Neural progenitor cell (in vitro differentiated cells): ENCODE measurements at regions not wholly inside any gene's neighbourhood (a gene's known extent, or its start where the extent isn't known, plus 50 kb on each side); places are given as distances from the start of the nearest gene placed in this dataset.

Experiments
- DNase-seq: peaks from one replicate; pipeline ENCODE4 v3.0.0-alpha.2; 2016; ENCODE audit warnings: low spot score
- H2AFZ ChIP-seq: fragments of 200-600 bp; sonication (generic); replicated peaks from 2 replicates; pipeline ENCODE4 v1.6.1; 2016; ENCODE audit warnings: antibody characterized with exemption
- H3F3A ChIP-seq: fragments of 200-600 bp; sonication (generic); 2 replicates; pipeline ENCODE4 v1.6.1; 2016; ENCODE audit warnings: antibody characterized with exemption, low read depth
- H3K27ac ChIP-seq: fragments of 200-600 bp; sonication (generic); 2 replicates; pipeline ENCODE4 v1.5.1; 2016; ENCODE audit warnings: mild to moderate bottlenecking
- H3K27me3 ChIP-seq: fragments of 200-600 bp; sonication (generic); 2 replicates; pipeline ENCODE4 v1.6.1; 2016; ENCODE audit warnings: mild to moderate bottlenecking, moderate library complexity
- H3K36me3 ChIP-seq: fragments of 200-600 bp; sonication (generic); 2 replicates; pipeline ENCODE4 v1.5.1; 2016
- H3K4me1 ChIP-seq: fragments of 200-600 bp; sonication (generic); 2 replicates; pipeline ENCODE4 v1.6.1; 2016; ENCODE audit warnings: mixed run types
- H3K4me2 ChIP-seq: fragments of 200-600 bp; sonication (generic); 2 replicates; pipeline ENCODE4 v1.6.1; 2016
- H3K4me3 ChIP-seq: fragments of 200-600 bp; sonication (generic); 2 replicates; pipeline ENCODE4 v1.5.1; 2016
- H3K79me2 ChIP-seq: fragments of 200-600 bp; sonication (generic); 2 replicates; pipeline ENCODE4 v1.6.1; 2016; ENCODE audit warnings: low read depth
- H3K9ac ChIP-seq: fragments of 200-600 bp; sonication (generic); 2 replicates; pipeline ENCODE4 v1.6.1; 2016
- H3K9me3 ChIP-seq: fragments of 200-600 bp; sonication (generic); 2 replicates; pipeline ENCODE4 v1.5.1; 2016; ENCODE audit warnings: low read depth
- H4K20me1 ChIP-seq: fragments of 200-600 bp; sonication (generic); 2 replicates; pipeline ENCODE4 v1.6.1; 2016; ENCODE audit warnings: low read depth
- H3K27ac Mint-ChIP-seq: 3 replicates; pipeline ENCODE4 v1.8.0; 2021; ENCODE audit warnings: mixed read lengths
- H3K27me3 Mint-ChIP-seq: 2 replicates; pipeline ENCODE4 v1.8.0; 2022; ENCODE audit warnings: low read depth, mild to moderate bottlenecking, inconsistent platforms, moderate library complexity, mixed read lengths; ENCODE audit not compliant: insufficient read depth
- H3K36me3 Mint-ChIP-seq: 3 replicates; pipeline ENCODE4 v1.8.0; 2021; ENCODE audit warnings: mixed read lengths
- H3K4me1 Mint-ChIP-seq: 3 replicates; pipeline ENCODE4 v1.8.0; 2021; ENCODE audit warnings: mixed read lengths
- H3K4me3 Mint-ChIP-seq: 3 replicates; pipeline ENCODE4 v1.8.0; 2021; ENCODE audit warnings: mild to moderate bottlenecking, moderate library complexity, mixed read lengths
- H3K9me3 Mint-ChIP-seq: 3 replicates; pipeline ENCODE4 v1.8.0; 2020; ENCODE audit warnings: mixed read lengths
- EZH2 ChIP-seq: fragments of 200-600 bp; sonication (generic); IDR thresholded peaks from 2 replicates; pipeline ENCODE4 v1.6.1; 2017; ENCODE audit warnings: antibody characterized with exemption, mild to moderate bottlenecking, moderate library complexity
- EZH2phosphoT487 ChIP-seq: fragments of 200-600 bp; sonication (generic); IDR thresholded peaks from 2 replicates; pipeline ENCODE4 v1.6.1; 2017; ENCODE audit warnings: antibody characterized with exemption
- TF ChIP-seq, protein P1 (sequence below): fragments of 200-600 bp; sonication (generic); IDR thresholded peaks from 2 replicates; pipeline ENCODE4 v1.5.1; 2017; ENCODE audit warnings: antibody characterized with exemption, mild to moderate bottlenecking

DNA sequence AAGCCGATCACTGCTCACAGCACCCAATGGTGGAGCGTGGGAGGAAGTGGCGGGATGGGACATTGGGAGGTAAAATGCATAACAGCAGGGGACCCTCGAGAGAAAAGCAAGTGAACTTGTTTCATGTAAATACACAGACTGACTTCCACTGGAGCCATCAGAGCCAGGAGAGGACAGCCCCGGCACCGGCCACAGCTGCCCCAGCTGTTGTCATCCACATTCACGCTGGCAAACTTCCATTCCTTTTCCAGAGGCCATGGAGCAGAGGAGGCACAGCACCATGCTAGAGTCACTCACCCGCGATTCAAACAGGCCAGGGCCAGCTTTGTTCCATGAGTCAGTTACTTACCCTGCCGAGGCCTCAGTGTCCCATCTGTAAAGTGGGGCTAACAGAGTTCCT is 610.9 kb upstream of the SALL3 start:
- peaks cover 2% of the 10 kb centered on the region for H3K27me3 Mint-ChIP-seq

DNA sequence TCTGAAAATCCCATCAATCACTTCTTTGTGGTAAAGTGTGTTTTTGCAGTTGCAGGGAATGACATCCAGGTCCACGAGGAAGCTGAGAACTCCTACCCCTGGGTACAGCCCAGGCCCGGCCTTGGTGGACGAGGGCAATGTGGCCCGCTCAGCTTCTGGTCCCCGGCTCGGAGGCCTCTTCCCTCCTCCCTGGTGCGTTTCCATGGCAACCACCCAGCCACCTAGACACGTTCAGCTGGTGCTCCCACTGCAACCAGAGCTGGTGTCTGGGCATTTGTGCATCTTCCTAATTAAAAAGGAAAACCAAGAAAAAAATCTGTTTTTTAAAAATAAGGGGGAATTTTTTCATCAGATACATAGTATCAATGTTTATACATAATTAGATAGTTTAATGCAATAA is 603.6 kb upstream of the SALL3 start:
- Histone ChIP-seq H3K79me2 (no peaks in the 10 kb centered on the region), H3K9ac (no peak overlapping the region), H3K9me3 (no peaks in the 10 kb centered on the region), H2AFZ (no peak overlapping the region), H4K20me1 (no peaks in the 10 kb centered on the region), H3K27me3 (no peaks in the 10 kb centered on the region), H3K4me2 (no peak overlapping the region), H3K36me3 (no peaks in the 10 kb centered on the region), H3F3A (no peaks in the 10 kb centered on the region), H3K4me1 (peaks cover 10% of the 10 kb centered on the region), H3K4me3 (no peak overlapping the region), H3K27ac (no peak overlapping the region)
- no peak overlapping the region for H3K27ac Mint-ChIP-seq
- no peak overlapping the region for H3K4me3 Mint-ChIP-seq
- H3K9me3 Mint-ChIP-seq = peaks cover 6% of the 10 kb centered on the region
- peaks cover 23% of the 10 kb centered on the region for H3K4me1 Mint-ChIP-seq
- peaks cover 5% of the 10 kb centered on the region for H3K27me3 Mint-ChIP-seq
- H3K36me3 Mint-ChIP-seq = no peaks in the 10 kb centered on the region
- DNase-seq = peak; percentile 77
- TF ChIP-seq EZH2phosphoT487 = no peak

More for the DNA sequence above, 610.9 kb upstream of the SALL3 start:
- H3K27me3 ChIP-seq = no peaks in the 10 kb centered on the region
- H3K4me1 ChIP-seq = no peaks in the 10 kb centered on the region
- H3K4me1 Mint-ChIP-seq = no peaks in the 10 kb centered on the region
- no peaks in the 10 kb centered on the region for H3K9me3 ChIP-seq
- no peaks in the 10 kb centered on the region for H3K79me2 ChIP-seq
- H3K4me2 ChIP-seq = no peak overlapping the region
- H3F3A ChIP-seq = no peaks in the 10 kb centered on the region
- H3K36me3 Mint-ChIP-seq = no peaks in the 10 kb centered on the region
- H3K9me3 Mint-ChIP-seq = peaks cover 3% of the 10 kb centered on the region
- TF ChIP-seq EZH2phosphoT487 (no peak), EZH2 (no peak)
- TF ChIP-seq, protein P1, sequence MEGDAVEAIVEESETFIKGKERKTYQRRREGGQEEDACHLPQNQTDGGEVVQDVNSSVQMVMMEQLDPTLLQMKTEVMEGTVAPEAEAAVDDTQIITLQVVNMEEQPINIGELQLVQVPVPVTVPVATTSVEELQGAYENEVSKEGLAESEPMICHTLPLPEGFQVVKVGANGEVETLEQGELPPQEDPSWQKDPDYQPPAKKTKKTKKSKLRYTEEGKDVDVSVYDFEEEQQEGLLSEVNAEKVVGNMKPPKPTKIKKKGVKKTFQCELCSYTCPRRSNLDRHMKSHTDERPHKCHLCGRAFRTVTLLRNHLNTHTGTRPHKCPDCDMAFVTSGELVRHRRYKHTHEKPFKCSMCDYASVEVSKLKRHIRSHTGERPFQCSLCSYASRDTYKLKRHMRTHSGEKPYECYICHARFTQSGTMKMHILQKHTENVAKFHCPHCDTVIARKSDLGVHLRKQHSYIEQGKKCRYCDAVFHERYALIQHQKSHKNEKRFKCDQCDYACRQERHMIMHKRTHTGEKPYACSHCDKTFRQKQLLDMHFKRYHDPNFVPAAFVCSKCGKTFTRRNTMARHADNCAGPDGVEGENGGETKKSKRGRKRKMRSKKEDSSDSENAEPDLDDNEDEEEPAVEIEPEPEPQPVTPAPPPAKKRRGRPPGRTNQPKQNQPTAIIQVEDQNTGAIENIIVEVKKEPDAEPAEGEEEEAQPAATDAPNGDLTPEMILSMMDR = no peak
- H2AFZ ChIP-seq = no peak overlapping the region
- H3K27ac Mint-ChIP-seq = no peak overlapping the region
- no peak overlapping the region for H3K9ac ChIP-seq
- H3K4me3 Mint-ChIP-seq = no peak overlapping the region
- H4K20me1 ChIP-seq = no peaks in the 10 kb centered on the region
- H3K27ac ChIP-seq = no peak overlapping the region
- DNase-seq = no peak
- no peaks in the 10 kb centered on the region for H3K36me3 ChIP-seq
- H3K4me3 ChIP-seq = no peak overlapping the region

DNA sequence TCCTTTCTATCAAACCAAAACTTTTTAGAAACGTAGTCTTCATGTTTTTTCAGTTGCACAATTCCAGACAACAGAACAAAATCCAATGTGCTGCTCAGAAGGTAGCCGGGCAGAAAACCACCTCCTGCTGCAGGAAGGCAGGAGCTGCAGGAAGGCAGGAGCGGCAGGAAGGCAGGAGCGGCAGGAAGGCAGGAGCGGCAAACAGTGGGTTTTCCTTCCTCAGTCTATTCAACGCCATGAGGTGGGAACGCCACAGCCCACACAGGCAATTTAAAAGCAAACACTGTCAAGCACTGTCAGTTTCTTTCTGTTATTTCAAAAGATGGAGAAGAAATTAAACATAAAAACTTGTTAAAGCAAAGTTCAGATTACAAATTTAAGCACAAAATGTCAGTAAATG is 601.2 kb upstream of the SALL3 start:
- peak; percentile 16 for DNase-seq
- H3K4me1 Mint-ChIP-seq = peaks cover 23% of the 10 kb centered on the region
- Histone ChIP-seq H3K4me2 (peak overlapping the region; percentile 0), H3K27ac (no peak overlapping the region), H3K27me3 (no peaks in the 10 kb centered on the region), H2AFZ (peak overlapping the region; percentile 63), H3F3A (no peaks in the 10 kb centered on the region), H3K36me3 (no peaks in the 10 kb centered on the region), H3K79me2 (no peaks in the 10 kb centered on the region), H3K4me3 (no peak overlapping the region), H3K9ac (no peak overlapping the region), H4K20me1 (no peaks in the 10 kb centered on the region), H3K9me3 (no peaks in the 10 kb centered on the region), H3K4me1 (peaks cover 10% of the 10 kb centered on the region)
- peaks cover 6% of the 10 kb centered on the region for H3K9me3 Mint-ChIP-seq
- no peaks in the 10 kb centered on the region for H3K36me3 Mint-ChIP-seq
- no peak overlapping the region for H3K4me3 Mint-ChIP-seq
- no peak overlapping the region for H3K27ac Mint-ChIP-seq
- peaks cover 5% of the 10 kb centered on the region for H3K27me3 Mint-ChIP-seq
- no peak for TF ChIP-seq EZH2phosphoT487
- no peak for TF ChIP-seq EZH2
- TF ChIP-seq, protein P1 = no peak

DNA sequence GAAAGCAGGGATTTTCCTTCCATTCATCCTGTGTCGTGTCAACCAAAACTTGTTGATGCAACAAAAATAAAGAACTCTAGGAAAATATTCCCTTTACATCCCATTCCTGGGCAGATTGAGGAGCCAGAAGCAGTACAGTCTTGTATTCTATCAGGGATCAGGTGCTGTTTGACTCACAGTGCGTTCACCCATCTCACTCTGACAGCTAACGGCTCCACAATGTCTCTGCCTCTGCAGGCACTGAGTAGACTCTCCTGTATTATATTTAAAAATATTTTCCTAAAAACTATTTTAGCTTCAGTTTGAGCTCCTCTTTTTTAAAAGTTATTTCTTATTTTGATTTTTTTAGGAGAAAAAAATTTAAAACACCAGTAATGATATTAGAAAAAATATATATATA is 600.6 kb upstream of the SALL3 start:
- Mint-ChIP-seq H3K36me3 (no peaks in the 10 kb centered on the region), H3K4me1 (peaks cover 22% of the 10 kb centered on the region), H3K9me3 (peaks cover 4% of the 10 kb centered on the region), H3K27me3 (peaks cover 1% of the 10 kb centered on the region), H3K4me3 (no peak overlapping the region), H3K27ac (no peak overlapping the region)
- Histone ChIP-seq H3K79me2 (no peaks in the 10 kb centered on the region), H3K4me1 (peaks cover 10% of the 10 kb centered on the region), H3F3A (no peaks in the 10 kb centered on the region), H3K9me3 (no peaks in the 10 kb centered on the region), H3K9ac (no peak overlapping the region), H4K20me1 (no peaks in the 10 kb centered on the region), H2AFZ (peak overlapping the region; percentile 63), H3K4me3 (no peak overlapping the region), H3K27ac (no peak overlapping the region), H3K4me2 (peak overlapping the region; percentile 0), H3K36me3 (no peaks in the 10 kb centered on the region), H3K27me3 (no peaks in the 10 kb centered on the region)
- DNase-seq = no peak
- TF ChIP-seq EZH2phosphoT487 (no peak), EZH2 (no peak)
- TF ChIP-seq, protein P1 = no peak
